ENCODE measurements at regions not wholly inside any gene's neighbourhood (a gene's known extent, or its start where the extent isn't known, plus 50 kb on each side); places are given as distances from the start of the nearest gene placed in this dataset.
A peak's percentile ranks its signal among the peaks of the same experiment; 100 is the strongest.
"Not testable (repeated sequence)": the region's sequence is repeated elsewhere in the genome, so short reads cannot be mapped to it uniquely, and the experiment has no call there.

DNA sequence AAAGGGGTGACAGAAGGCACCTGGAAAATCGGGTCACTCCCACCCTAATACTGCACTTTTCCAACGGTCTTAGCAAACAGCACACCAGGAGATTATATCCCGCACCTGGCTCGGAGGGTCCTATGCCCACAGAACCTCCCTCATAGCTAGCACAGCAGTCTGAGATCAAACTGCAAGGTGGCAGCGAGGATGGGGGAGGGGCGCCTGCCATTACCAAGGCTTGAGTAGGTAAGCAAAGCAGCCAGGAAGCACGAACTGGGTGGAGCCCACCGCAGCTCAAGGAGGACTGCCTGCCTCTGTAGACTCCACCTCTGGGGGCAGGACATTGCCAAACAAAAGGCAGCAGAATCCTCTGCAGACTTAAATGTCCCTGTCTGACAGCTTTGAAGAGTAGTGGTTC is 101.8 kb downstream of the TBX20 start:
- H3K9ac ChIP-seq (ENCODE audit: low read depth, low read length); H3K9me3 ChIP-seq (ENCODE audit: control insufficient read depth, insufficient read depth, low read length); H3K36me3 ChIP-seq (ENCODE audit: insufficient read depth, low read length); H3K4me1 ChIP-seq (ENCODE audit: insufficient read depth, low read length): not testable (repeated sequence)

DNA sequence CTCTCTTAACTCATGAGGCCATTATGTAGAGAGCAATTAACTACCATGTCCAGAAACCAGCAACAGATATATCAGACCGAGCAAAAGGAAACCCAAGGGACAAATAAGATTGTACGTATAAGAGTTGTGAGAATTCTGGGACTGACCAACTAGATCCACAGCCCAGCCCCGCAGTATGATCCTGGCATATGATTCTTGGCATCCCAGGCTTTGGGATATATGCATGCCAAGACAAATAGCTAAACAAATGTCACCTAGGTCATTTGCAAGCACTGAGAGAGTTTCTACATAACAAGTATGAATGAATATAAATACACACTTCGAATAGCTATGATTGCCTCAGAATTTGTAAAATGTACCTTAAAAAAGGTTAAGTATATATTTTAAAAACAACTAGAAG is 105.9 kb downstream of the TBX20 start:
- H3K4me1 ChIP-seq (ENCODE audit: insufficient read depth, low read length); H3K9me3 ChIP-seq (ENCODE audit: control insufficient read depth, insufficient read depth, low read length); H3K36me3 ChIP-seq (ENCODE audit: insufficient read depth, low read length); H3K9ac ChIP-seq (ENCODE audit: low read depth, low read length): not testable (repeated sequence)

DNA sequence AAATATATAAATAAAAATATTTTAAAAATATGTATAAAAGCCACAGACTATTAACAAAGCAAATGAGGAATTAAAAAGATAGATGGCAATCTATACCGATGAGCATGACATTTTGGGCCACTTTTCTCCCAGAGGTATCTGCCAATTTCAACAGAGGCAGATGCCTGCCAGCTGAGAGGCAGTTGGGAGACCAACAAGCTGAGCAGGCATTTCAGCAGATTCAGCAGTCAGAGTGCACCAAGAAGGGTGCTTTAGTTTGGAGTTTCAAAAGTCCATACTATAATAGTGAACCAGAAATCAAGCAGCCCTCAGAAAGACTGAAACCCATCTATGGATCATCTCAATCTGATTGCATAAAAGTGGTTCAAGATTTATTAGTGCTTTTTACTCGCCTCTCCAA is 104.8 kb upstream of the DPY19L1 start:
- not testable (repeated sequence) for H3K9me3 ChIP-seq (ENCODE audit: control insufficient read depth, insufficient read depth, low read length); H3K36me3 ChIP-seq (ENCODE audit: insufficient read depth, low read length); H3K4me1 ChIP-seq (ENCODE audit: insufficient read depth, low read length); H3K9ac ChIP-seq (ENCODE audit: low read depth, low read length)

DNA sequence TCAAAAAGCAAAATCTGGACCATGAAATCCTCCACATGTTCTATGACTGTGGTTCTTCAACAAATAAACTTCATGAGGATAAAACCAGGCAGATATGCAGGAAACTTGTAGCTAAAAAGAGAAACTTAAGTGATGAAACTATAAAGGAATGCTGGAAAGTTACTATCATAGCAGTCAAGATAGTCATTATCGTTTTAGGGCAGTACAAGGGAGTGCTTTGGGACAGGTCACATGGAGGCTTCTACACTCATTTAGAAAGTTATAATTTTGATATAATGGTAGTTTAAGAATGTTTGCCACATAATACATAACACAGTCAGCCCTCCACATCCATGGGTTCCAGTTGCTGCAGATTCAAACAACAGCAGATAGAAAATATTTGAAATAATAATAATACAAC is 102.0 kb upstream of the DPY19L1 start:
- not testable (repeated sequence) for H3K9ac ChIP-seq (ENCODE audit: low read depth, low read length)

DNA sequence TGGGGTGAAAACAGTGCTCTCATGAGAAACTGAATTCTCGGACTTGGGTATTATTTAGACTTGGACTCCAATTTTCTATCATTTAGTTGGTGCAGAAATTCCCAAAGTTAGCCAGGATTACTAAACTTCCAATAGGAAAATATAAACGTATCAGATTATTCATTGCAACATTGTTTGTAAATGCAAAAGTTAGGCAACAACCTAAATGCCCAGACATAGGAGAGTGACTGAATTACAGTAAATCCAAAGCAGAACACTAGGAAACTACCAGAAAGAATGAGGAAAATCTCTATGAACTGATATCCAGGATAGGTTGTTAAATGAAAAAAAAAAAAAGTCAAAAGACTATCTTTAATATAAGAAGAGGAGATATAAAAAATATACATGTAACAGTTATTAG is 96.2 kb upstream of the DPY19L1 start:
- not testable (repeated sequence) for H3K4me1 ChIP-seq (ENCODE audit: insufficient read depth, low read length); H3K36me3 ChIP-seq (ENCODE audit: insufficient read depth, low read length); H3K9ac ChIP-seq (ENCODE audit: low read depth, low read length); H3K9me3 ChIP-seq (ENCODE audit: control insufficient read depth, insufficient read depth, low read length)

More for the DNA sequence above, 102.0 kb upstream of the DPY19L1 start:
- H3K36me3 ChIP-seq (ENCODE audit: insufficient read depth, low read length); H3K4me1 ChIP-seq (ENCODE audit: insufficient read depth, low read length); H3K9me3 ChIP-seq (ENCODE audit: control insufficient read depth, insufficient read depth, low read length): not testable (repeated sequence)

DNA sequence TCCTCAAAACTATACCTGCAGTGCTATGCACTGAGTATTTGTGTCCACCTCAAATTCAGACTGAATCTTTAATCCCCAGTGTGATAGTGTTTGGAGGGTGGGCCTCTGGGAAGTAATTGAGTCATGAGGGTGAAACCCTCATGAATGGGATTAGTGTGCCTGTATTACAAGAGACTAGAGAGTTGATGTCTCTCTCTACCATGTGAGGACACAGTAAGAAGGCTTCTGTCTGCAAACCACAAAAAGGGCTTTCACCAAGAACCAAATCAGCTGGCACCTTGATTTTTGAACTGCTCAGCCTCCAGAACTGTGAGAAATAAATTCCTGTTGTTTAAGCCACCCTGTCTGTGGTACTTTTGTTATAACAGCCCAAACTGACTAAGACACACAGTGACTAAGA is 95.7 kb upstream of the DPY19L1 start:
- H3K9ac ChIP-seq (ENCODE audit: low read depth, low read length); H3K36me3 ChIP-seq (ENCODE audit: insufficient read depth, low read length); H3K4me1 ChIP-seq (ENCODE audit: insufficient read depth, low read length); H3K9me3 ChIP-seq (ENCODE audit: control insufficient read depth, insufficient read depth, low read length): not testable (repeated sequence)

DNA sequence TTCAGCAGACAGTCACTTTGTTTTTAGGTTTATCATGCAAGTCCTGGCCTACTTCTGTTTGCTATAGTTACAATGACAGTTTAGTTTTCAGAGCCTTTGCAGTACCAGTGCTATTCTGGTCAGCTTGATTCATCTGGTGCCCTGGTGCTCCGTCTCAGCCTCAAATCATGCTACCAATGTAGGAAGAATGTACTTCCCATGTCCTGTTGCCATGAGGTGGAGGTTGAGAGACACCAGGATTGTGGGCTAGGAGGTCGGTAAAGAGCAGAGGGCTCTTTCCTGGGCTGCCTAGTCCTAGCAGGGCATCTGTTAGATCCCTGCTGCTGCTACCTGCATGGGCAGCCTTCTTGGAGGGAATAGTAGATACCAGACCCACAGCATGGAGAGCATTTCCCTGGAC is 91.4 kb upstream of the DPY19L1 start:
- not testable (repeated sequence) for H3K4me1 ChIP-seq (ENCODE audit: insufficient read depth, low read length); H3K36me3 ChIP-seq (ENCODE audit: insufficient read depth, low read length); H3K9me3 ChIP-seq (ENCODE audit: control insufficient read depth, insufficient read depth, low read length); H3K9ac ChIP-seq (ENCODE audit: low read depth, low read length)

DNA sequence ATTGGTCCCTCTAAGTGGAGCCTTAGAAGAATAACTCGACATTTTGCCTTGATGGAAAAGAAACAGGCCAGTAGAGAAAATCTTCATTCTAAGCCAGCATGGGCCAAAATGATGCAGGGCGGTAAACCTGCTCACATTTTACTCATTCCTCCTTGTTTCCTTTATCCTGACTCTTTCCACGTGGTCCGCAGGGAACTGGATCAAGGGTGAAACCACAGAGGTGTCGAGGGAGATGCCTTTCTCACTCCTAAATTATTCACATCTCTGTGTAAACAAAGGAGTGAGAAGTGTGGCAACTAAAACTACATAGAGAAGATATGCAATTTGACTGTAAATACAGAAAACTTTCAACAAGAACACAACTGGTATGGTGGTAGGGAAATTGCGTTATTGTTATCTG is 81.2 kb upstream of the DPY19L1 start:
- not testable (repeated sequence) for H3K9me3 ChIP-seq (ENCODE audit: control insufficient read depth, insufficient read depth, low read length); H3K4me1 ChIP-seq (ENCODE audit: insufficient read depth, low read length); H3K36me3 ChIP-seq (ENCODE audit: insufficient read depth, low read length); H3K9ac ChIP-seq (ENCODE audit: low read depth, low read length)

DNA sequence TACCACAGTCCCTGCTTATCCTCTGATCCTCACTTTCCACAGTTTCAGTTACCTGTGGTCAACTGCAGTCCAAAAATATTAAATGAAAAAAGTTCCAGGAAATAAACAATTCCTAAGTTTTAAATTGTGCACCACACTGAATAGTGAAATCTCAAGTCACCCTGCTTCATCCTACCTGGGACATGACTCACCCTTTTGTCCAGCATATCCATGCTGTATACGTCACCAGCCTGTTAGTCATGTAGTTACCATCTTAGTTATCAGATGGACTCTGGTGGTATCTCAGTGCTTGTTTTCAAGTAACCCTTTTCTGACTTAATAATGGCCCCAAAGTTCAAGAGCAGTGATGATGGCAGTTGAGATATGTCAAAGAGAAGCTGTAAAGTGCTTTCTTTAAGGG is 69.4 kb upstream of the DPY19L1 start:
- H3K4me1 ChIP-seq (ENCODE audit: insufficient read depth, low read length); H3K9me3 ChIP-seq (ENCODE audit: control insufficient read depth, insufficient read depth, low read length); H3K36me3 ChIP-seq (ENCODE audit: insufficient read depth, low read length); H3K9ac ChIP-seq (ENCODE audit: low read depth, low read length): not testable (repeated sequence)

DNA sequence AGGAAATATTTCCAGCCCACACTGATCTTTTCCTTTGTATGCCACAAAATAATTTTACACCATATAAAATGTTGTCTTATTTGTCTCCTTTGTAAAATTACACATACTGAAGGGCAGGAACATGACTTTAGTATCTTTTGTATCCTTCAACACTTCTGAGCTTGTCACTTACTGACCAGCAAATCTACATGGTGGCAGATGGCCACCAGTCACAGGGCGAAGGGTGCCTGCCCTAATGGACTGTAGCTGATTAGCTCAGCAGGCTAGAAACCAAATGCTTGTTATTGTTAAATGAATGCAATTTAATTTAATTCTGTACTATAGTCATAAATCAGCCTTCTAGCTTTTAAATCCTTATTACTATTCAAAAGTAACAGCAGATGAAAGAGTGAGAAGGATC is 68.2 kb upstream of the DPY19L1 start:
- H3K9ac ChIP-seq (ENCODE audit: low read depth, low read length); H3K4me1 ChIP-seq (ENCODE audit: insufficient read depth, low read length); H3K9me3 ChIP-seq (ENCODE audit: control insufficient read depth, insufficient read depth, low read length); H3K36me3 ChIP-seq (ENCODE audit: insufficient read depth, low read length): not testable (repeated sequence)

DNA sequence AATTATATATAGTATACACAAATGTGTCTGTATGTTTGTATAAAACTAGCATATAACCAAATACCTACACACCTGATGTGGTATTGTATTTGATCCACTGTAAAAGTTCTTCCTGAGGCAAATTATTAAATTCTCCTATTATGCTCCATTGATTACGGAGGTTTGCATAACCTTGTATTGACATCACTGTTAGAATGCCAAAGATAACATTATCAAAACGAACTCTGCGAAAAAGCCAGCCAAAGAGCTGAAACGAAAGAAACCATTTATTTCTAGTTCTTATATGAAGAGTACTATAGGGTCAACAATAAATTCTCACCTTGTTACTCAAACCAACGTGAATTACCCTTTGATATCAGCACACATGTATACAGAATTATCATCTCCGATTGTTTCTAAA is 65.6 kb upstream of the DPY19L1 start:
- H3K36me3 ChIP-seq (ENCODE audit: insufficient read depth, low read length); H3K4me1 ChIP-seq (ENCODE audit: insufficient read depth, low read length); H3K9me3 ChIP-seq (ENCODE audit: control insufficient read depth, insufficient read depth, low read length); H3K9ac ChIP-seq (ENCODE audit: low read depth, low read length): not testable (repeated sequence)

DNA sequence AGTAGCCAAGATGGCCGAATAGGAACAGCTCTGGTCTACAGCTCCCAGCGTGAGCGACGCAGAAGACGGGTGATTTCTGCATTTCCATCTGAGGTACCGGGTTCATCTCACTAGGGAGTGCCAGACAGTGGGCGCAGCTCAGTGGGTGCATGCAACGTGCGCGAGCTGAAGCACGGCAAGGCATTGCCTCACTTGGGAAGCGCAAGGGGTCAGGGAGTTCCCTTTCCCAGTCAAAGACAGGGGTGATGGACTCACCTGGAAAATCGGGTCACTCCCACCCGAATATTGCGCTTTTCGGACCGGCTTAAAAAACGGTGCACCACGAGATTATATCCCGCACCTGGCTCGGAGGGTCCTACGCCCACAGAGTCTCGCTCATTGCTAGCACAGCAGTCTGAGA is 55.7 kb upstream of the DPY19L1 start:
- H3K4me1 ChIP-seq (ENCODE audit: insufficient read depth, low read length); H3K36me3 ChIP-seq (ENCODE audit: insufficient read depth, low read length); H3K9me3 ChIP-seq (ENCODE audit: control insufficient read depth, insufficient read depth, low read length): not testable (repeated sequence)
- H3K9ac ChIP-seq (ENCODE audit: low read depth, low read length): peak overlapping the region; percentile 40; the same call in 1 of the 2 replicates

All from ES-I3 (cell line).